ENCODE measurements at regions not wholly inside any gene's neighbourhood (a gene's known extent, or its start where the extent isn't known, plus 50 kb on each side); places are given as distances from the start of the nearest gene placed in this dataset.

GRCh38 chr16:5906351-5906750, 808.8 kb upstream of the EEF2KMT start:
- TF ChIP-seq POLR2AphosphoS5 (IDR thresholded peaks at IDR 0.05; ENCODE audit: low read depth, low read length) (no peak), POLR2A (IDR thresholded peaks at IDR 0.05; ENCODE audit: low read depth, low read length) (no peak), TAF1 (IDR thresholded peaks at IDR 0.05; ENCODE audit: borderline replicate concordance, low read depth, low read length) (no peak)

Measured in GM12892 (cell line).